GM12872 (cell line): ENCODE measurements at regions not wholly inside any gene's neighbourhood (a gene's known extent, or its start where the extent isn't known, plus 50 kb on each side); places are given as distances from the start of the nearest gene placed in this dataset.

Source experiments
- CTCF ChIP-seq: IDR thresholded peaks from 3 replicates; pipeline ENCODE4 v1.5.1; 2011; ENCODE audit warnings: low read depth, mild to moderate bottlenecking, low read length, moderate library complexity; ENCODE audit not compliant: insufficient read depth

- TF ChIP-seq CTCF = no peak
These were observed 234.1 kb downstream of the INSIG2 start for GRCh38 chr2:118322406-118322805.

- TF ChIP-seq CTCF = no peak
These were observed 233.3 kb downstream of the INSIG2 start for GRCh38 chr2:118321432-118322105.

GRCh38 chr2:118320658-118321057, 232.4 kb downstream of the INSIG2 start:
- TF ChIP-seq CTCF = no peak

- TF ChIP-seq CTCF = no peak
These were observed 231.9 kb downstream of the INSIG2 start for GRCh38 chr2:118320196-118320595.

GRCh38 chr2:118319271-118319684, 231.0 kb downstream of the INSIG2 start:
- no peak for TF ChIP-seq CTCF

- no peak for TF ChIP-seq CTCF
These were observed 227.3 kb downstream of the INSIG2 start for GRCh38 chr2:118315606-118316005.

GRCh38 chr2:118312969-118313756, 224.9 kb downstream of the INSIG2 start:
- no peak for TF ChIP-seq CTCF
